ENCODE measurements at regions not wholly inside any gene's neighbourhood (a gene's known extent, or its start where the extent isn't known, plus 50 kb on each side); places are given as distances from the start of the nearest gene placed in this dataset.

- WGBS, 2 donors (ENCODE audit: low coverage in 1 of 2): 66 to 85% methylated on average over 3 to 14 of the region's 14 CpGs
- TF ChIP-seq EP300 (IDR thresholded peaks at IDR 0.05; ENCODE audit: low read depth): no peak
- TF ChIP-seq POLR2A (IDR thresholded peaks at IDR 0.05): no peak
- no peak for TF ChIP-seq POLR2AphosphoS5 (IDR thresholded peaks at IDR 0.05)
- TF ChIP-seq, protein P1, sequence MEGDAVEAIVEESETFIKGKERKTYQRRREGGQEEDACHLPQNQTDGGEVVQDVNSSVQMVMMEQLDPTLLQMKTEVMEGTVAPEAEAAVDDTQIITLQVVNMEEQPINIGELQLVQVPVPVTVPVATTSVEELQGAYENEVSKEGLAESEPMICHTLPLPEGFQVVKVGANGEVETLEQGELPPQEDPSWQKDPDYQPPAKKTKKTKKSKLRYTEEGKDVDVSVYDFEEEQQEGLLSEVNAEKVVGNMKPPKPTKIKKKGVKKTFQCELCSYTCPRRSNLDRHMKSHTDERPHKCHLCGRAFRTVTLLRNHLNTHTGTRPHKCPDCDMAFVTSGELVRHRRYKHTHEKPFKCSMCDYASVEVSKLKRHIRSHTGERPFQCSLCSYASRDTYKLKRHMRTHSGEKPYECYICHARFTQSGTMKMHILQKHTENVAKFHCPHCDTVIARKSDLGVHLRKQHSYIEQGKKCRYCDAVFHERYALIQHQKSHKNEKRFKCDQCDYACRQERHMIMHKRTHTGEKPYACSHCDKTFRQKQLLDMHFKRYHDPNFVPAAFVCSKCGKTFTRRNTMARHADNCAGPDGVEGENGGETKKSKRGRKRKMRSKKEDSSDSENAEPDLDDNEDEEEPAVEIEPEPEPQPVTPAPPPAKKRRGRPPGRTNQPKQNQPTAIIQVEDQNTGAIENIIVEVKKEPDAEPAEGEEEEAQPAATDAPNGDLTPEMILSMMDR (IDR thresholded peaks at IDR 0.05): no peak
- Histone ChIP-seq H3K27me3 (no peaks in the 10 kb centered on the region), H3K4me1 (no peaks in the 10 kb centered on the region), H3K9me3 (no peaks in the 10 kb centered on the region), H3K36me3 (no peaks in the 10 kb centered on the region), H3K4me3 (no peak overlapping the region), H3K27ac (no peak overlapping the region)
- in situ Hi-C loops (cut with MboI; ENCODE audit: low pct_ligation_motif_present in 1 of 4, low pct_unique_long_range_greater_than_20kb in 1 of 4, low sequenced_read_pairs in 3 of 4): no loop called here
- intact Hi-C loops (cut with DNase I; ENCODE audit: low total_unique reads): no loop called here
- no peak for DNase-seq
Observed at GRCh38 chr17:83182620-83183101, 103.3 kb downstream of the METRNL start.

DNA sequence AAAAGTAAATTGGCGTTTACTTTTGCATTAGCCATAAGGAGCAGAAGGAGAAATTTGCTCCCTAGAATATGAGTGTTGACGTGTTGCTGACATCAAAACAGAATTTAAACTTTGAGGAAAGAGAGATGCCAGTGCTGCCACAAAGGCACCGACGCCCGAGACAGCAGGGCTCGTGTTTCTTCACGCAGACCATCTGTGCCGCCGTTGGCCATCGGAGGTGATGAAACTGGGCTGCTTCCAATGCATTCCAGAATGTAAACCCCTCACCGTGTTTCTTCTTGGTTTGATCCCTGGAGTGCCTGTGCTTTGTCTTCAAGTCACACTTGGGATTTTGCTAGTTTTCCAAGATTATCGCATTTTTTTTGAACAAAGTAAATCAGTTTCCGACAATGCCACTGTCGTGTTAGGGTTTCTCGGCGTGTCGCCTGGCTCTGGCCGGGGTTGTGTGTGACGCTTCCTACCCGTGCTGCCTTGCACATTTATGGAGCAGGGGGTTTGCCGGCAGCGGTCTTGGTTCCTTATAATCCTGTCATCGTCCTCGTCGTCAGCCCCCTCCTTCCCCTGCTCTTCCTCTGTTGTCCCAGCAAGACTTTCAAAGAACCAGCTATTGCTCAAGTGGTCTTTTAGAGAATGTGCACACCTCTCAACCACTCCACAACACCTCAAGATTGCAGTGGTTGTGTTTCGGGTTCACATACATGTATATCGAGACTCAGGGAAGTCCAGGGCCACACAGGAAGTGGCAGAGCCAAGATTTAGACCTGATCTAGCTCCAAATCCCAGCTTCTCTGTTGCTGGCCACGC lies 103.9 kb downstream of the METRNL start:
- in situ Hi-C loops (cut with MboI; ENCODE audit: low pct_ligation_motif_present in 1 of 4, low pct_unique_long_range_greater_than_20kb in 1 of 4, low sequenced_read_pairs in 3 of 4) (no loop called here), intact Hi-C loops (cut with DNase I; ENCODE audit: low total_unique reads) (no loop called here)
- no peak overlapping the region for H3K27ac ChIP-seq
- TF ChIP-seq POLR2A (IDR thresholded peaks at IDR 0.05): no peak
- no peak for TF ChIP-seq EP300 (IDR thresholded peaks at IDR 0.05; ENCODE audit: low read depth)
- no peak for TF ChIP-seq POLR2AphosphoS5 (IDR thresholded peaks at IDR 0.05)
- TF ChIP-seq, protein P1 (IDR thresholded peaks at IDR 0.05): no peak
- H3K27me3 ChIP-seq: no peaks in the 10 kb centered on the region
- WGBS, 2 donors (ENCODE audit: low coverage in 1 of 2): 89 to 91% methylated on average over 24 to 28 of the region's 28 CpGs
- H3K36me3 ChIP-seq: no peaks in the 10 kb centered on the region
- H3K4me3 ChIP-seq: no peak overlapping the region
- no peaks in the 10 kb centered on the region for H3K4me1 ChIP-seq
- no peak for DNase-seq
- H3K9me3 ChIP-seq: peaks cover 0 to 5% of the 10 kb centered on the region in 2 donors

DNA sequence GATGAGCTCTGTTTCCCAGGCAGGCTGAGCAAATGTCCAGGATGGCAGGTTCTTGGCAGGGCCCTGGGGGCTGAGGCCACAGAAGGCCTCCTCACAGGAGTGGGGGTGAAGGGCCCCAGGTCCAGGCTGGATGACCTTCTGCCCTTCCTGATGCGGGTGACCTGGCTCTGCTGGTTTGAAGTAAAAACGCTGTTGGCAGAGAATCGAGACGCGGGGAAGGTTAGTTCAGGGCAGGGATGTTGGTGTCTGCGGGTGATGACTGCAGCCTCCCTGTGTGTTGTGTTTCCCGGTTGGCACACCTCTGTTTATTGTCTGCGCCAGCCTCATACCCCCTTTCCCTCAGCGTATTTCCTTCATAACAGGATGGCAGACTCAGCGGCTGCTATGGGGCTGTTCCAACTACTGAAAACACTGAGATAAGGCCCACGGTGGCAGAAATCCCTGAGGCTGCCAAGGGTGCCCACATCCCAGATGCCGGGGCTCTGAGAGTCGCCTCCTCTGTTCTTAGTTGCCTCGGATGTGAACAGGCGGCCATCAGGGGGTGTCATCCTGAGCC lies 104.6 kb downstream of the METRNL start:
- intact Hi-C loops (cut with DNase I; ENCODE audit: low total_unique reads): no loop called here
- in situ Hi-C loops (cut with MboI; ENCODE audit: low pct_ligation_motif_present in 1 of 4, low pct_unique_long_range_greater_than_20kb in 1 of 4, low sequenced_read_pairs in 3 of 4): no loop called here
- no peak for TF ChIP-seq EP300 (IDR thresholded peaks at IDR 0.05; ENCODE audit: low read depth)
- TF ChIP-seq, protein P1 (IDR thresholded peaks at IDR 0.05): no peak
- TF ChIP-seq POLR2AphosphoS5 (IDR thresholded peaks at IDR 0.05): no peak
- no peak for TF ChIP-seq POLR2A (IDR thresholded peaks at IDR 0.05)
- no peak overlapping the region for H3K27ac ChIP-seq
- no peak for DNase-seq
- no peaks in the 10 kb centered on the region for H3K4me1 ChIP-seq
- no peaks in the 10 kb centered on the region for H3K27me3 ChIP-seq
- H3K9me3 ChIP-seq: peaks cover 0 to 5% of the 10 kb centered on the region in 2 donors
- H3K36me3 ChIP-seq: no peaks in the 10 kb centered on the region
- WGBS, 2 donors (ENCODE audit: low coverage in 1 of 2): 48% methylated on average over 15 of the region's 15 CpGs; no CpG with 5 or more reads in 1 of the 2 donors
- H3K4me3 ChIP-seq: no peak overlapping the region
